A673 (cell line): ENCODE measurements at regions not wholly inside any gene's neighbourhood (a gene's known extent, or its start where the extent isn't known, plus 50 kb on each side); places are given as distances from the start of the nearest gene placed in this dataset.

Experiments
- BruUV-seq: library from RNA; stranded (reverse); fragments of 400-500 nt; replicated peaks from 2 replicates; lab custom pipeline; 2021; lab: Mats Ljungman, UMichigan
- CTCF ChIA-PET: fragments of 300-600 bp; sonication (Branson Sonifier 250); formaldehyde crosslinking; loops from one replicate; lab custom pipeline; 2022; ENCODE audit warnings: antibody characterized with exemption; lab: Charles Lee
- POLR2A ChIA-PET: fragments of 300-600 bp; sonication (Branson Sonifier 250); formaldehyde crosslinking; loops from one replicate; lab custom pipeline; 2022; ENCODE audit warnings: antibody characterized with exemption; ENCODE audit not compliant: low non-redundant PET; lab: Charles Lee
- DNase-seq: peaks from one replicate; pipeline ENCODE4 v3.0.0-alpha.2; 2015; ENCODE audit warnings: low spot score
- H3K27ac ChIP-seq: fragments of 200-600 bp; sonication (generic); 2 replicates; pipeline ENCODE4 v1.5.1; 2016; ENCODE audit warnings: mixed run types, low read depth, mild to moderate bottlenecking, mixed read lengths, antibody characterized with exemption, low read length; ENCODE audit not compliant: poor library complexity, severe bottlenecking
- H3K27me3 ChIP-seq: fragments of 200-600 bp; sonication (generic); replicated peaks from 2 replicates; pipeline ENCODE4 v1.6.1; 2017; ENCODE audit warnings: mixed run types, low read depth, mild to moderate bottlenecking, mixed read lengths, antibody characterized with exemption, low read length; ENCODE audit not compliant: insufficient read depth, poor library complexity
- H3K36me3 ChIP-seq: fragments of 200-600 bp; sonication (generic); 2 replicates; pipeline ENCODE4 v1.6.1; 2016; ENCODE audit warnings: mixed run types, mild to moderate bottlenecking, mixed read lengths, antibody characterized with exemption, low read length; ENCODE audit not compliant: insufficient read depth, poor library complexity, severe bottlenecking
- H3K4me1 ChIP-seq: fragments of 200-600 bp; sonication (generic); 2 replicates; pipeline ENCODE4 v1.6.1; 2017; ENCODE audit warnings: mixed run types, mild to moderate bottlenecking, mixed read lengths, antibody characterized with exemption, low read length; ENCODE audit not compliant: insufficient read depth, poor library complexity, severe bottlenecking
- H3K4me3 ChIP-seq: fragments of 200-600 bp; sonication (generic); 2 replicates; pipeline ENCODE4 v1.5.1; 2016; ENCODE audit warnings: low read depth, mixed run types, mild to moderate bottlenecking, mixed read lengths, low read length; ENCODE audit not compliant: poor library complexity, severe bottlenecking
- H3K9me3 ChIP-seq: fragments of 200-600 bp; sonication (generic); 2 replicates; pipeline ENCODE4 v1.6.1; 2016; ENCODE audit warnings: mixed run types, low read depth, mild to moderate bottlenecking, mixed read lengths, antibody characterized with exemption, low read length; ENCODE audit not compliant: poor library complexity, severe bottlenecking
- CTCF ChIP-seq: fragments of 300-800, 200-600 bp; sonication (generic); conservative IDR thresholded peaks from 2 replicates; pipeline ENCODE4 v1.5.1; 2017; ENCODE audit warnings: low read depth, mild to moderate bottlenecking, antibody characterized with exemption, low read length, moderate library complexity, mixed read lengths
- EZH2 ChIP-seq: fragments of 200-600 bp; sonication (generic); IDR thresholded peaks from 2 replicates; pipeline ENCODE4 v1.6.1; 2017; ENCODE audit warnings: borderline replicate concordance, low read depth, mild to moderate bottlenecking, mixed read lengths, antibody characterized with exemption, low read length; ENCODE audit not compliant: poor library complexity, severe bottlenecking
- intact Hi-C: fragments of 100-400 bp; cut with micrococcal nuclease; formaldehyde crosslinking; loops from one replicate; pipeline ENCODE4 v1.10.0; 2022; ENCODE audit not compliant: unreplicated experiment

DNA sequence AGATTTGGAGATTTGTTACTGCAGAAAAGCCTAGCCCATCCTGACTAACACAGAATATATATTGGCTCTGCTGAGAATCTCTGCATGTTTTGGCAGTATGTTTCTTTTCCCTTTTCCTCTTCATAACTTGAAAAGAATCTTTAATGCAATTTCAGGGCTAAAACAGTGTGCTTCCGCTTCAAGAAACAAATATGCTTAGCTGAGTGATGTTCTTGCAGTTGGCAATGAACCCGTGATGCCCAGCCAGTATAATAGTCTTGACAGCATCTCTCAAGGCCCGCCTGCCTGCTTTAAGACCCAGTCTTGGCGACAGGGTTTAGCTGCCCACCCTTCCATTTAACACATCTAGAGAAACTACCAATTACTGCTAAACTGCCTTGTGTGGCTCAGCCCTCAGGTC is 184.5 kb downstream of the INO80D start:
- intact Hi-C loops, result no loop called here
- no peak overlapping the region for H3K27ac ChIP-seq
- no peaks in the 10 kb centered on the region for H3K4me1 ChIP-seq
- BruUV-seq, result no TSS peak
- TF ChIP-seq EZH2 (no peak), CTCF (no peak)
- CTCF ChIA-PET, result no interaction called here
- DNase-seq, result no peak
- H3K36me3 ChIP-seq, result no peaks in the 10 kb centered on the region
- H3K4me3 ChIP-seq, result no peak overlapping the region
- no peaks in the 10 kb centered on the region for H3K9me3 ChIP-seq
- POLR2A ChIA-PET, result interaction anchor here (0.6 kb wide), 1 partner anchor 18 kb away, joined by 3 read pairs; no protein-coding TSS in a partner anchor
- H3K27me3 ChIP-seq, result no peaks in the 10 kb centered on the region

DNA sequence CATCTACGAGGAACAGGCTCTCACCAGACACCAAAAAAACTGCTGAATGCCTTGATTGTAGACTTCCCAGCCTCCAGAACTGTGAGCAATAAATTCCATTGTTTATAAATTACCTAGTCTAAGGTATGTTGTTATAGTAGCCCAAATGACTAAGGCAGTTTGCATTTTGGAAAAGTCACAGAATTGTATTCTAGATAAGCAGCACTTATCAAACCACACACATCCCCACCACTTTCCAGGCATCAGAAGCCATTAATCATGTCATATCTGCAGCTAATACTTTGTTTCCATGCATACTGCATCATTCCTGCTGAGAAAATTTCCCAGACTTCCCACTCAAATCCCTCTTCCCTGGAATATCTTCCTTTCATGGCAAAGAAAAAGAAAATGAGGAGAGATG is 187.2 kb downstream of the INO80D start:
- CTCF ChIA-PET, result no interaction called here
- TF ChIP-seq EZH2 (no peak), CTCF (no peak)

DNA sequence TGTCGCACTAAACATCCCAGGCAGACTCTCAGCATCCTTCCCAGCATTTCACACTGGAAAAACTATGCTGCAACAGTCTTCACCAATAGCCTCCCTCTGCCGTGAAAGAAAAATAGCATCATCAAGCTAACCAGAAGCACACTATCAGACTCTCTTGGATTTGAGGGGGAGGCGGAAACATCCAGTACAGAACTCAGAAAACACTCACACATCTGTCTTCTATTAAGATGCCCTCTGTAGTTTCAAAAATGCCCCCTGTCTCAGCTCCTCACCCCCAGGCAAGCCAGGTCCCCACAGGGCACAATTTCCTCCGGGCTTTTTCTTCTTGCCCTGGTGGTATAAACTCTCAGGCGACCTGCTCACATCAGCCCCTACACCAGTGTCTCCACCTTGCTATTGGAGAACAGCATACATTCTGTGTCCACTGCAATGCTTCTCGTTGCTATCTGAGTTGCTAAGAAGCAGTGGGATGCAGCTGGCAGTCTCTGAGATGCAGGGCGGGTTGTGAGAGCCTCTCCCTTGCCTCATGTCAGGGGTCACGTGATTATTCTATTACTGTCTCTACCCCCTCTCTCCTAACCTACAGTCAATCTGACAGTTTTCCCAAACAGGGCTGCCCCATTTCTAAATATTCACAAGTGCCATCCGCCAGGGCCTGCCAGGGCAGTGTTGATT is 189.9 kb downstream of the INO80D start:
- Histone ChIP-seq H3K4me1 (no peaks in the 10 kb centered on the region), H3K36me3 (no peaks in the 10 kb centered on the region), H3K4me3 (no peak overlapping the region), H3K27ac (no peak overlapping the region), H3K9me3 (no peaks in the 10 kb centered on the region), H3K27me3 (no peaks in the 10 kb centered on the region)
- ChIA-PET POLR2A (no interaction called here), CTCF (interaction anchor here (0.6 kb wide), 1 partner anchor 10 kb away, joined by 5 read pairs; no protein-coding TSS in a partner anchor)
- TF ChIP-seq CTCF (no peak), EZH2 (no peak)
- no TSS peak for BruUV-seq
- DNase-seq, result no peak
- intact Hi-C loops, result no loop called here

More for the DNA sequence above, 187.2 kb downstream of the INO80D start:
- no peaks in the 10 kb centered on the region for H3K4me1 ChIP-seq
- intact Hi-C loops, result no loop called here
- no peaks in the 10 kb centered on the region for H3K9me3 ChIP-seq
- no peaks in the 10 kb centered on the region for H3K27me3 ChIP-seq
- H3K4me3 ChIP-seq, result no peak overlapping the region
- no peak for DNase-seq
- no peak overlapping the region for H3K27ac ChIP-seq
- no TSS peak for BruUV-seq
- no peaks in the 10 kb centered on the region for H3K36me3 ChIP-seq
- POLR2A ChIA-PET, result no interaction called here
